HEK293T (cell line): ENCODE measurements at regions not wholly inside any gene's neighbourhood (a gene's known extent, or its start where the extent isn't known, plus 50 kb on each side); places are given as distances from the start of the nearest gene placed in this dataset.

Experiments used
- CTBP1 ChIP-seq: fragments of 450-650 bp; IDR thresholded peaks from 2 replicates; pipeline ENCODE4 v1.6.1; 2016; ENCODE audit warnings: borderline replicate concordance
- FOXA1 ChIP-seq: fragments of 450-650 bp; IDR thresholded peaks from 2 replicates; pipeline ENCODE4 v1.6.1; 2016; ENCODE audit warnings: mild to moderate bottlenecking
- FOXM1 ChIP-seq: fragments of 450-650 bp; IDR thresholded peaks from 2 replicates; pipeline ENCODE4 v1.6.1; 2017; ENCODE audit warnings: mild to moderate bottlenecking, borderline replicate concordance
- TARDBP ChIP-seq: fragments of 450-650 bp; IDR thresholded peaks from 2 replicates; pipeline ENCODE4 v1.6.1; 2016

GRCh38 chr11:32225571-32226285, 134.9 kb downstream of the RCN1 start:
- TF ChIP-seq TARDBP (no peak), FOXA1 (no peak), FOXM1 (no peak), CTBP1 (no peak)
